HFFc6 (cell line): ENCODE measurements at regions not wholly inside any gene's neighbourhood (a gene's known extent, or its start where the extent isn't known, plus 50 kb on each side); places are given as distances from the start of the nearest gene placed in this dataset.

Experiments
- DNase-seq: peaks from one replicate; pipeline ENCODE4 v3.0.0-alpha.2; 2018
- H3K27ac Mint-ChIP-seq: 2 replicates; pipeline ENCODE4 v1.8.0; 2020; ENCODE audit warnings: mild to moderate bottlenecking, mixed read lengths
- H3K27me3 Mint-ChIP-seq: 2 replicates; pipeline ENCODE4 v1.8.0; 2021; ENCODE audit warnings: mild to moderate bottlenecking, moderate library complexity, mixed read lengths; ENCODE audit not compliant: insufficient read depth
- H3K36me3 Mint-ChIP-seq: 2 replicates; pipeline ENCODE4 v1.8.0; 2021; ENCODE audit warnings: low read depth, mixed read lengths
- H3K4me1 Mint-ChIP-seq: 2 replicates; pipeline ENCODE4 v1.8.0; 2020; ENCODE audit warnings: low read depth, mixed read lengths
- H3K4me3 Mint-ChIP-seq: 2 replicates; pipeline ENCODE4 v1.8.0; 2020; ENCODE audit warnings: mild to moderate bottlenecking, moderate library complexity, mixed read lengths
- H3K9me3 Mint-ChIP-seq: 2 replicates; pipeline ENCODE4 v1.8.0; 2020; ENCODE audit warnings: mild to moderate bottlenecking, mixed read lengths
- CTCF ChIP-seq: fragments of 200-600 bp; sonication (generic); IDR thresholded peaks from 2 replicates; pipeline ENCODE4 v1.5.0; 2021; ENCODE audit warnings: antibody characterized with exemption, mild to moderate bottlenecking

DNA sequence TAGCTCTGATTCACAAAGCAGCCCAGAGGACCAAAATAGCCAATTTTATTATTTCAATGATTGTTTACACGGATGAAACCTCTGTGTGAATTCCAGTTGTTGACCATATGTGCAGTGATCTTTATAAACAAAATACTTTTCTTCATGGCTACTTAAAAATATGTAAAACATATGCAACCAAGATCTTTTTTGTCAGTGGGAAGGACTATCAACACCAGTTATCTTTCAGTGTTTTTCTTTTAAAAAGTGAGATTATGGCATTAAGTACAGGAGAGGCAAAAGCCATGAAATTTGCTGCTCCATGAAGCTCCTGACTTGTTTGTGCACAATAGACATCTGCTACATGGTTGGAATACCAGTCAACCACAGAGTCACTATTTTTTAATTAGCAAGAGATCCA lies 184.4 kb downstream of the DKK2 start:
- Mint-ChIP-seq H3K4me1 (no peaks in the 10 kb centered on the region), H3K27me3 (peaks cover 2% of the 10 kb centered on the region; the same call in 1 of the 2 replicates), H3K9me3 (no peaks in the 10 kb centered on the region), H3K36me3 (no peaks in the 10 kb centered on the region), H3K4me3 (no peak overlapping the region), H3K27ac (no peak overlapping the region)
- TF ChIP-seq CTCF, result no peak
- DNase-seq, result no peak

- Mint-ChIP-seq H3K36me3 (no peaks in the 10 kb centered on the region), H3K4me3 (no peak overlapping the region), H3K27me3 (peaks cover 2% of the 10 kb centered on the region; the same call in 1 of the 2 replicates), H3K9me3 (no peaks in the 10 kb centered on the region), H3K4me1 (no peaks in the 10 kb centered on the region), H3K27ac (no peak overlapping the region)
- no peak for TF ChIP-seq CTCF
- no peak for DNase-seq
Observed at GRCh38 chr4:106850691-106851090, 185.4 kb downstream of the DKK2 start.

DNA sequence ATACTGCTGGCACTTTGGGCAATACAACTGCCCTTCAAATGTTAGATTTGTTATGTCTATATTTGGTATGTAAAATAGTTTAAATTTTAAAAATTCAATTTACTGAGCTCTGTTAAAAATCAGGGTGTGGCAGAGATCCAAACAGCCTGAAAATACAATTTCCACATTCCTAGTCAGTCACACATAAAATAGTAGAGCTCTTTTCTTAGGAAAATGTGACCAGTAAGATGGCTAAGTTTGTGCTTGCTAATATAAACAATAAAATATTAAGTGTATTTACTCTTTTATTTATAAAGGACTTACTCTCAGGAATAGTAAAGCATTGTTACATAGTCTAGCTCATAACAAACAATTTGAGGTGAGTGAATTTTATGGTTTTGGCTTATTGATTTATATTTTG lies 200.2 kb downstream of the DKK2 start:
- H3K9me3 Mint-ChIP-seq, result no peaks in the 10 kb centered on the region
- no peak overlapping the region for H3K27ac Mint-ChIP-seq
- H3K4me3 Mint-ChIP-seq, result no peak overlapping the region
- no peak for TF ChIP-seq CTCF
- DNase-seq, result no peak
- H3K27me3 Mint-ChIP-seq, result no peaks in the 10 kb centered on the region
- H3K4me1 Mint-ChIP-seq, result no peaks in the 10 kb centered on the region
- no peaks in the 10 kb centered on the region for H3K36me3 Mint-ChIP-seq

DNA sequence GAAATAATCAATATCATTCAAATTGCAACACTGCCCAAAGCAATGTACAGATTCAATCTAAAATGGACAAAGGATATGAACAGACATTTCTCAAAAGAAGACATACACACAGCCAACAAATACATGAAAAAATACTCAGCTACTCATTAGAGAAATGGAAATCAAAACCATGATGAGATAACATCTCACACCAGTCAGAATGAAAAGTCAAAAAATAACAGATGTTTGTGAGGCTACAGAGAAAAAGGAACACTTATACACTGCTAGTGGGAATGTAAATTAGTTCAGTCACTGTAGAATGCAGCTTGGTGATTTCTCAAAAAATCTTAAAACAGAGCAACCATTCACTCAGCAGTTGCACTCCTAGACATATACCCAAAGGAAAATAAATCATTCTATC lies 205.2 kb downstream of the DKK2 start:
- H3K27me3 Mint-ChIP-seq, result no peaks in the 10 kb centered on the region
- TF ChIP-seq CTCF, result no peak
- H3K36me3 Mint-ChIP-seq, result no peaks in the 10 kb centered on the region
- no peak overlapping the region for H3K4me3 Mint-ChIP-seq
- H3K9me3 Mint-ChIP-seq, result no peaks in the 10 kb centered on the region
- H3K4me1 Mint-ChIP-seq, result no peaks in the 10 kb centered on the region
- no peak for DNase-seq
- H3K27ac Mint-ChIP-seq, result no peak overlapping the region

- H3K27ac Mint-ChIP-seq, result no peak overlapping the region
Observed at GRCh38 chr4:106818764-106819163, 217.3 kb downstream of the DKK2 start.

More at GRCh38 chr4:106818764-106819163, 217.3 kb downstream of the DKK2 start:
- peak; percentile 79 for TF ChIP-seq CTCF
- no peak for DNase-seq
- Mint-ChIP-seq H3K9me3 (0 out of 2 replicates have a peak, but pooled peaks cover 2% of the 10 kb centered on the region), H3K27me3 (peaks cover 2% of the 10 kb centered on the region; the same call in 1 of the 2 replicates), H3K36me3 (no peaks in the 10 kb centered on the region), H3K4me3 (no peak overlapping the region), H3K4me1 (peaks cover 29% of the 10 kb centered on the region)
